Lower leg skin (tissue), 3 donors: ENCODE measurements at regions not wholly inside any gene's neighbourhood (a gene's known extent, or its start where the extent isn't known, plus 50 kb on each side); places are given as distances from the start of the nearest gene placed in this dataset.

Source experiments
- CTCF ChIP-seq, 3 donors: fragments of 450-650 bp; IDR thresholded peaks; one replicate each; pipeline ENCODE4 v1.5.1; 2016; ENCODE audit warnings: antibody characterized with exemption in 3 of 3, mild to moderate bottlenecking in 3 of 3, moderate library complexity in 2 of 3
- POLR2A ChIP-seq, 2 donors: fragments of 450-650 bp; IDR thresholded peaks; one replicate each; pipeline ENCODE4 v1.6.1; 2016 to 2017; ENCODE audit warnings: antibody characterized with exemption in 2 of 2, mild to moderate bottlenecking in 1 of 2, moderate library complexity in 1 of 2

GRCh38 chr13:59303433-59303832, 860.3 kb downstream of the DIAPH3 start:
- no peak for TF ChIP-seq POLR2A (IDR thresholded peaks at IDR 0.05)
- TF ChIP-seq CTCF (IDR thresholded peaks at IDR 0.05), result no peak
